ENCODE measurements at regions not wholly inside any gene's neighbourhood (a gene's known extent, or its start where the extent isn't known, plus 50 kb on each side); places are given as distances from the start of the nearest gene placed in this dataset.
"Not testable (repeated sequence)": the region's sequence is repeated elsewhere in the genome, so short reads cannot be mapped to it uniquely, and the experiment has no call there.

GRCh38 chr14:104476437-104476836 lies 103.1 kb upstream of the C14orf180 start:
- DNase-seq (ENCODE audit: low read depth in 2 of 2): no peak

GRCh38 chr14:104477117-104477623 lies 102.4 kb upstream of the C14orf180 start:
- no peak for DNase-seq (ENCODE audit: low read depth in 2 of 2)

- DNase-seq (ENCODE audit: low read depth in 2 of 2): no peak
Observed at GRCh38 chr14:104477666-104478380, 101.7 kb upstream of the C14orf180 start.

DNA sequence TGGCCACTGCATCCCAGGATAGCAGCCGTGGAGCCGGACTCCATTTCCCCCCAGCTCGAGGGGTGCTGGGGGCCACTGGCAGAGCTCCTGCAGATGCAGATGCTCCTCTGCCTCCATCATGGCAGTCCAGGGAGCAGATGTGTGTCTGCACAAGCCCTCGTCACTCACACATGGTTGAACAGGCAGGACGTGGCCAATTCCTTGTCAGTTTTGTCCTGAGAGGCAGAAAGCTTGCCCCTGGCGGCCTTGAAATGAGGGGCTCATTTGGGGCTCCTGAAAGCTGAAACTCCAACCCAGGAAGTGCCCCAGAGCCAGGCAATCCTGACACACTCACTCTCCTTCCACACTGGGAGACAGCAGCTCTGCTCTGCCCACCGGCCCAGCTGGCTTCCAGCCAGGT lies 100.9 kb upstream of the C14orf180 start:
- DNase-seq (ENCODE audit: low read depth in 2 of 2): no peak

- DNase-seq (ENCODE audit: low read depth in 2 of 2): no peak
Observed at GRCh38 chr14:104479901-104480300, 99.7 kb upstream of the C14orf180 start.

GRCh38 chr14:104481323-104481722 lies 98.2 kb upstream of the C14orf180 start:
- DNase-seq (ENCODE audit: low read depth in 2 of 2): no peak

GRCh38 chr14:104482017-104482416 lies 97.5 kb upstream of the C14orf180 start:
- DNase-seq (ENCODE audit: low read depth in 2 of 2): not testable (repeated sequence)

DNA sequence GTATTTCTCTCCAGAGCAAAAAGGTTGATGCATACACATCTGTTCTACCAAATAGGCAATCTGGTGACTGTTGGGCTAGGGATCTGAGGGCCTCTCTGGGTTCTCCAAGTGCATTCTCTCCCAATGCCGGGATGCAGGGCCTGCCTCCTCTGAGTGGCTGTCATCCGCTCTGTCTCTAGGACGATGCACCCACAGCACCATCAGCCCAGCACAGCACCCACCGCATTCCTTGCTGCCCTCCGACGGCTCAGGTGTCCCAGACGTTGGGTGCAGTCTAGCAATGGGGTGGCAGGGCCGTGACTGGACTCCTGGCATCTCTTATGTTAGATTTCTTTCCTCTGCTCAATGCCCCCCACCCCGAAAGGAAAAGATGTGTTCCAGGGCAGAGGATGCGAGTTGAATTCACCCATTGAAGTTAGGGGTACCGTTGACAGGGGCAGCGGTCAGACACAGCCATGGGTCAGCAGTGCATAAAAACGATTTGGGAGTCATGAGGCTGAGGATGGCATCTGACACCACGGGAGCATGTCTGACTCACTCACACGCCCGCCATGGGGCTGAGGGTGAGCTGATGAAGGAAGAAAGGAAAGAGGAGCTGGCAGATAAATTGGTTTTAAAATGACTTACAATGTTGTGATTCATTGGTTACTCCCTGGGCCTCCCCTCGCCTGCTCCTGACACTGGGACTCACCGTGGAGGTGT lies 93.2 kb upstream of the C14orf180 start:
- DNase-seq (ENCODE audit: low read depth in 2 of 2): no peak

DNA sequence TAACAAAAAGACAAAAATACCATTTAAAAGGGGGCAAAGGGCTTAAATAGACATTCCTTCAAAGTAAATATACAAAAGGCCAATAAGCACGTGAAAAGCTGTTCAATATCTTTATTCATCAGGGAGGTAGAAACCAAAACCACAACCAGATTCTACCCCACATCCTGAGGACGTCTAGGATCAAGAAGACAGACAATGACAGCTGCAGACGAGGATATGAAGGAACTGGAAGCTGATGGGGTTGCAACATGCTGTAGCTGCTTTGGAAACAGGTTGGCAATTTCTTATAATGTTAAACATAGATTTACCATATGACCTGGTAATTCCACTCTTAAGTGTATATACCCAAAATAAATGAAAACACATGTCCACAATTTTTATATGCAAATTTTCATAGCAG lies 85.1 kb upstream of the C14orf180 start:
- DNase-seq (ENCODE audit: low read depth in 2 of 2): no peak

GRCh38 chr14:104496095-104496494 lies 83.5 kb upstream of the C14orf180 start:
- no peak for DNase-seq (ENCODE audit: low read depth in 2 of 2)

GRCh38 chr14:104499784-104500760 lies 79.5 kb upstream of the C14orf180 start:
- DNase-seq (ENCODE audit: low read depth in 2 of 2): no peak

GRCh38 chr14:104502060-104502459 lies 77.5 kb upstream of the C14orf180 start:
- DNase-seq (ENCODE audit: low read depth in 2 of 2): no peak

- no peak for DNase-seq (ENCODE audit: low read depth in 2 of 2)
Observed at GRCh38 chr14:104503691-104504090, 75.9 kb upstream of the C14orf180 start.

DNA sequence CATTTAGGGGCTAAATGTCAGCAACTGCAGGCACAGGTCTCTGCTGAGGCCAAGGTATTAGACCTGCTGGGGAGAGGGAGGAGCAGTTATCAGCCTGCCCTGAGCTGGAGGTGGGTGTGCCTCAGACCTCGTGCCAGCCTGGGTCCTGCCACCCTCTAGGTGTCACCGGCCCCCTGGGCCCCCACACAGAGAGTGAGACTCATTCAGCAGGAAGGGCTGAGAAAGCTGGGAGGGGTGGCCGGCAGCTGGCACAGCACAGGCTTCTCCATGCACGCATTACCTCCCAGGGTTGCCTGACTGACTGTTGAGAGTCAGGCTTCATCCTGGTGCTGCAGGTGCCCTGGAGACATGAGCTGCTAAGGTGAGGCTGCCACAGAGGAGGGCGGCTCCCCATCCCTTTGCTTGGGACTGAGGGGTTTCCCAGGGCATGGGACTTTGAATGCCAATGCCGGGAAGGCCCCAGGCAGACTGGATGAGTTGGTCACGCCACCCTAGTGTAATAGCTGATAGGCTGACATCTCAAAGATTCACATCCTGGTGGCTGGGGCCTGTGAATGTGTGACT lies 75.3 kb upstream of the C14orf180 start:
- DNase-seq (ENCODE audit: low read depth in 2 of 2): no peak

DNA sequence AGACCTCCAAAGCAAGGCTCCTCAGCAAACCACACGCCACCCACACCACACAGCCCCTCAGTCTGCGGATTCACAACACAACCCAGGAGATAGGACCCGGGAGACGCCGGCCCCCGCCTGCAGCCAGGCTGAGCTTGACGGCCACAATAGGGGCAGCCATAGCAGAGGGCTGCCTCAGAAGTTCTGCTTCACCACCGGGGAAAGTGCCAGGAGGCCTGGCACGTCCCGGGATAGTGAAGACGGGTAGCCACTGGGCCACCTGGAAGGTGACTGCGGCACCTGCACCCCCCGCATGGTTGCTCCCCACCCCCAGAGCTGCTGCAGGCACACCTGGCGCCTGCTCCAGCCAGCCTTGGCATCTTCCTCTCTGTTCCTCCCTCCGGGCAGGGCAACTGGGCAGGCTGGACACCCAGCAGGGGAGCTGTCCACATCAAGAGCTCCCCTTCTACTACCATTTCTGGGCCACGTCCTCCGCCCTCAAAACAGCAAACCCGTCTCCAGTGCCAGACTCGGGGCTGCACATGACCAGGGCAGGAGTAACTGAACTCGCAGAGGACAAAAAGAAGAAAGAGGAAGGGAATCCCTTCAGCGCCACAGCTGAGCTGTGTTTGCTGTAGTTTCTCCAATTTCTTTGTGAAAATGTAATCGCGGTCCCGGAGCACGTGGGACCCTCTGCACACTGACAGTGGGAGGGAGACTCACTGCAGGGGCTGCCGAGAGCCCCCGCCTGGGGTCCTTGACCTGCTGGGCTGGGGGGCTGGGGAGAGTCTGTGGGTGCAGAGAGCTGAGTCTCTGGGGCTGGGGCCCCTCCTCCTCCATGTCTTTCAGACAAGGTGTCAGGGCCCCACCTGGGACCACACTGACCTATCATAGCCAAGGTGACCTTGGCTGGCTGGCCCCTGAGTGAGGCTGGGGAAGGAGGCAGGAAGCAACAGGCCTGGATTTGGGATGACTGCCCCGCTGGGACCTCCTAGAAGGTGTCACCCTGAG lies 74.2 kb upstream of the C14orf180 start:
- DNase-seq (ENCODE audit: low read depth in 2 of 2): no peak

DNA sequence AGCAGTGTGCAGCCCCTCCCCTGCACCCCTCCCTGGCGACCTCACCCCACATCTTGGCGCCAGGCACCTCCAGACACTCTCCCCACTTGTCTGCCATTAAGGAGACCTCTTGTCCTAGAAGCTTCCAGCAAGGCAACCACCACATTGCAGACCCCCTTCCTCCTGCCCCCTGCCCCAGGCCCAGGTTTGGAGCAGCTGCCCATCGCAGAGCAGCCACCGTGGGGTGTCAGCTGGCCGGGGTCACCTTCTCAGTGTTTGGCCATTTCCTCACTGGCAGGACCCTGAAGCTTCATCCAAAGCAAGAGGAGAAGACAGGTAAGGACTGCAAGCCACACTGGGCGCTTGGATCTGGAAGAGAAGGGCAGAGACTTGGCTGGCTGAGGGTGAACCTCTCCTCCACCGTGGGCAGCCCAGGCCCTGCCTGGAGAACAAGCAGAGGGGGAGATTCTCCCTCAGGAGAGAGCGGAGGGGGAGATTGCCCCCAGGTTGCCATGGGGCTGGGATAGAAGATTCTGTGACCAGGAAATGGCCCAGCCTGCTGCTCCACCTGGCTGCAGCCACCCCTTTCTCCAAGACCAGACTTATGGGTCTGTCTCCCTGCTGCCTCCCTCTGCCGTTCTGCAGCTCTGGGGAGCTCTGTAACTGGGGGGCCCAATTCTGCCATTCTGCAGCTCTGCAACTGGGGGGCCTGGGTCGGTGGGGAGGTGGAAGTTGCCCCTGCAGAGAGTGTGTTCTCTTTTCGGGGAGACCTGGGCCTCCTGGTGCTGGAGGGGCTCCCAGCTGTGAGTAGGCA lies 72.9 kb upstream of the C14orf180 start:
- DNase-seq (ENCODE audit: low read depth in 2 of 2): no peak

DNA sequence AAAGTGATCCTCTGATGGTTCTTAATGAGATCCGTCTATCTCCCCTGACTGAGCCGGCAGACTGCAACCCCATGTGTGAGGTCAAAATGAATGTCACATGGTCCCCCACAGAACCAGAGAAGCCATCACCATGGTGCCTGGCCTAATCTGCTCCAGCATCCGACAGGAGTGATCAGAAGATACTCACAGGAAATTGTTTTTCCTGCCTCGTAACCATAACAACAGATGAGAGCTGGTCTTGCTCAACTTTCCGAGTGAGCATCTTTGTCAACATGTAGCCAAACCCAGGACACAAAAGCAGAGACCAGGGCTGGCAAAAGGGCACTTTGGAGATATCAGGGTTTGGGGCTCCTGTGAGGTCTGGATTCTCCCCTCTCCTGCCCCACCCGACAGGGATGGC lies 72.1 kb upstream of the C14orf180 start:
- no peak for DNase-seq (ENCODE audit: low read depth in 2 of 2)

DNA sequence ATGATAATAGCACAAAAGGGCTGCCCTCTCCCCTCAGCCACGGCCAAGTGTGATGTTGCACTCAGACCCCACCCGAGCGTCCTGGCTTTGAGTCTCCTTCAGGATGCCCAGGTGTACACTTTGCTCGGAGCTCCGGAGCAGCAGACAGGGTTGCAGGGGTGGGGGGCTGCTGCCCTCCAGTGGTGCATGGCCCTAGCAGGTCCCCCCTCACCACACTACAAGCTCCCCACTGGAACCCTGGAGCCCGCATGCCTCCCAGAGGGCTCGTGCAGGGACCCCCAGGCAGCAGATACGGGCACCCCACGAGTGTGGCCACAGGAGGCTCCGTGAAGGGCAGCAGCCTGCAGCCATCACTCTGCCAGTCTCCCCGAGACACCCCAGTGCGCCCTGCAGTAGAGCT lies 69.9 kb upstream of the C14orf180 start:
- no peak for DNase-seq (ENCODE audit: low read depth in 2 of 2)

DNA sequence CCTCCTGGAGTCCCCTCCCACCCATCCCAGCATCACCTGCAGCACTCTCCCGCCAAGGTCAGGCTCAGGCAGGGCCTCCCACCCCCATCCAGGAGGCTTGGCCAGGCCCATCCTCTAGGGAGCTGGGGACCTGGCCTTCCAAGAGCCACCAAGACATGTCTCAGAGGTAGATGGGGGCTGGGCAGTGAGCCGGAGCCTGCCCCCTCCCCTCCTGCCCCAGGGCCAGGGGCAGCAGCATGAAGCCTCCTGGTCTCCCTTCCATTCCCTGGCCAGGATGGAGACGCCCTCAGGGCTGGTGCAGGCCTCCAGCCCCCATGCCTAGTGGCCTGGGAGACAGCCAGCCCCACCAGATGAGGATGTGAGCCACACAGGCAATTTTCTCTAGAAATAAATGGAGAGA lies 69.3 kb upstream of the C14orf180 start:
- no peak for DNase-seq (ENCODE audit: low read depth in 2 of 2)

Measured in dermis microvascular lymphatic vessel endothelial cell (primary cell).